ENCODE measurements at regions not wholly inside any gene's neighbourhood (a gene's known extent, or its start where the extent isn't known, plus 50 kb on each side); places are given as distances from the start of the nearest gene placed in this dataset.
"Not testable (repeated sequence)": the region's sequence is repeated elsewhere in the genome, so short reads cannot be mapped to it uniquely, and the experiment has no call there.

- H3K36me3 ChIP-seq (ENCODE audit: insufficient read depth, low read length): no peaks in the 10 kb centered on the region
- no peak overlapping the region for H2AFZ ChIP-seq (ENCODE audit: low read length, unreplicated experiment)
- no peaks in the 10 kb centered on the region for H3K79me2 ChIP-seq (ENCODE audit: control insufficient read depth, insufficient read depth, low read length, unreplicated experiment)
- H3K27me3 ChIP-seq (ENCODE audit: insufficient read depth, low read length): no peaks in the 10 kb centered on the region
- no peak overlapping the region for H3K4me3 ChIP-seq (ENCODE audit: low read depth, low read length)
- peak overlapping the region; percentile 81 for H3K27ac ChIP-seq (ENCODE audit: low read depth, low read length)
- peaks cover 16% of the 10 kb centered on the region for H3K4me1 ChIP-seq (ENCODE audit: control insufficient read depth, insufficient read depth, low read length, unreplicated experiment)
These were observed 107.2 kb upstream of the LYZL2 start for GRCh38 chr10:30736685-30737232.

- no peaks in the 10 kb centered on the region for H3K27me3 ChIP-seq (ENCODE audit: insufficient read depth, low read length)
- H2AFZ ChIP-seq (ENCODE audit: low read length, unreplicated experiment): no peak overlapping the region
- no peak overlapping the region for H3K27ac ChIP-seq (ENCODE audit: low read depth, low read length)
- H3K4me1 ChIP-seq (ENCODE audit: control insufficient read depth, insufficient read depth, low read length, unreplicated experiment): peaks cover 16% of the 10 kb centered on the region
- no peaks in the 10 kb centered on the region for H3K79me2 ChIP-seq (ENCODE audit: control insufficient read depth, insufficient read depth, low read length, unreplicated experiment)
- H3K4me3 ChIP-seq (ENCODE audit: low read depth, low read length): no peak overlapping the region
- no peaks in the 10 kb centered on the region for H3K36me3 ChIP-seq (ENCODE audit: insufficient read depth, low read length)
These were observed 105.3 kb upstream of the LYZL2 start for GRCh38 chr10:30734901-30735300.

DNA sequence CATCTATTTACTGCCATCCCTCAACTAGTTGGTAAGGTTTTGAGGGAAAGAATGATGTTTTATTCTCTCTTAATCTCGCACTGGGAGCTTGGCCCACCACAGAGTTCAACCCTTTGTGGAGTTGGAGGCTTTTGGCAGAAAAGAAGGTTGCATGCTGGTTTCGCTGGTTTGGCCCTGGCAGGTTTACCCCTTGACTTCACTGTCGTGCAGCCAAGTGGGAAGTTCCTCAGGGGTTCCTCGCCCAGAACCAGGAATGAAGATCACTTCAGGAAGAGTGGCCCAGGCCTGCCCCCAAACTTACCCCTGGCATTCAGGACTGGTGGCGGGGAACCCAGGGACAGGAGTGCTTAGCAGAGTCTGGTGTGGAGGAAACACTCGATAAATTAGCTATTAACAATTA lies 103.1 kb upstream of the LYZL2 start:
- Histone ChIP-seq H3K4me3 (ENCODE audit: low read depth, low read length) (no peak overlapping the region), H3K36me3 (ENCODE audit: insufficient read depth, low read length) (no peaks in the 10 kb centered on the region), H3K27me3 (ENCODE audit: insufficient read depth, low read length) (no peaks in the 10 kb centered on the region), H3K4me1 (ENCODE audit: control insufficient read depth, insufficient read depth, low read length, unreplicated experiment) (peaks cover 14% of the 10 kb centered on the region), H3K79me2 (ENCODE audit: control insufficient read depth, insufficient read depth, low read length, unreplicated experiment) (no peaks in the 10 kb centered on the region), H2AFZ (ENCODE audit: low read length, unreplicated experiment) (no peak overlapping the region), H3K27ac (ENCODE audit: low read depth, low read length) (no peak overlapping the region)

GRCh38 chr10:30731963-30732362 lies 102.4 kb upstream of the LYZL2 start:
- Histone ChIP-seq H2AFZ (ENCODE audit: low read length, unreplicated experiment) (no peak overlapping the region), H3K27me3 (ENCODE audit: insufficient read depth, low read length) (no peaks in the 10 kb centered on the region), H3K4me3 (ENCODE audit: low read depth, low read length) (no peak overlapping the region), H3K27ac (ENCODE audit: low read depth, low read length) (no peak overlapping the region), H3K36me3 (ENCODE audit: insufficient read depth, low read length) (no peaks in the 10 kb centered on the region), H3K4me1 (ENCODE audit: control insufficient read depth, insufficient read depth, low read length, unreplicated experiment) (peaks cover 7% of the 10 kb centered on the region), H3K79me2 (ENCODE audit: control insufficient read depth, insufficient read depth, low read length, unreplicated experiment) (no peaks in the 10 kb centered on the region)

DNA sequence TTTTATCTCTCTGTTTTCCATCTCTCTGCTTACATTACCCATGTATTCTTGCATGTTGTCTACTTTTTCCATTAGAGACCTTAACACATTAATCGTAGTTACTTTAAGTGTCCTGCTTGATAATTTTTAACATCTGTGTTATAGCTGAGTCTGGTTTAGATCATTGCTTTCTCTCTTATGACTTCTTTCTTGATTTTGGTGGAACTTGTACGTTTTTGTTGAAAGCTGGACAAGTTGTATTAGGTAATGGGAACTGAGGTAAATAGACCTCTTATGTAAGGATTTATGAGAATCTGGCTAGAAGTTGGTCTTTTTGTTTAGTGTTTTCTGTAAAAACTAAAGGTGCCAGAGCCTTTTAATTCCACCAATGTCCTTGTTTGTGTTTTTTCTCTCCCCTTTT lies 100.8 kb upstream of the LYZL2 start:
- H3K79me2 ChIP-seq (ENCODE audit: control insufficient read depth, insufficient read depth, low read length, unreplicated experiment): no peaks in the 10 kb centered on the region
- no peak overlapping the region for H3K4me3 ChIP-seq (ENCODE audit: low read depth, low read length)
- H3K36me3 ChIP-seq (ENCODE audit: insufficient read depth, low read length): no peaks in the 10 kb centered on the region
- H3K27ac ChIP-seq (ENCODE audit: low read depth, low read length): no peak overlapping the region
- no peaks in the 10 kb centered on the region for H3K4me1 ChIP-seq (ENCODE audit: control insufficient read depth, insufficient read depth, low read length, unreplicated experiment)
- no peaks in the 10 kb centered on the region for H3K27me3 ChIP-seq (ENCODE audit: insufficient read depth, low read length)
- H2AFZ ChIP-seq (ENCODE audit: low read length, unreplicated experiment): no peak overlapping the region

DNA sequence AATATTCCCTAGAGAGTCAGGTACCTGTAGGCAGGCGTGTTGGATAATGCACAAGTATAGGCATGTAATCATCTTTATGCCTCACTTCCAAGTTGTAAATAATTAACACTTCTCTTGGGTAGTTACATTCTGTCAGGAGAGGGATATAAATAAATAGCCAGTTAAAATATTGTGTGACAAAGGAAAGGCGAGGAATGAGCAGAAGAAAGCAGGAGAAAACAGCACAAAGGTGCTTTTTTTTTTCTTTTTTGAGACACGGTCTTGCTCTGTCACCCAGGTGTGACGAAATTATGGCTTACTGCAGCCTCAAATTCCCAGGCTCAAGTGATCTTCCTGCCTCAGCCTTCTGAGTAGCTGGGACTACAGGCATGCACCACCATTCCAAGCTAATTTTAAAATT lies 99.2 kb upstream of the LYZL2 start:
- Histone ChIP-seq H3K27me3 (ENCODE audit: insufficient read depth, low read length) (no peaks in the 10 kb centered on the region), H3K79me2 (ENCODE audit: control insufficient read depth, insufficient read depth, low read length, unreplicated experiment) (no peaks in the 10 kb centered on the region), H3K27ac (ENCODE audit: low read depth, low read length) (no peak overlapping the region), H3K36me3 (ENCODE audit: insufficient read depth, low read length) (no peaks in the 10 kb centered on the region), H2AFZ (ENCODE audit: low read length, unreplicated experiment) (no peak overlapping the region), H3K4me1 (ENCODE audit: control insufficient read depth, insufficient read depth, low read length, unreplicated experiment) (no peaks in the 10 kb centered on the region), H3K4me3 (ENCODE audit: low read depth, low read length) (no peak overlapping the region)

DNA sequence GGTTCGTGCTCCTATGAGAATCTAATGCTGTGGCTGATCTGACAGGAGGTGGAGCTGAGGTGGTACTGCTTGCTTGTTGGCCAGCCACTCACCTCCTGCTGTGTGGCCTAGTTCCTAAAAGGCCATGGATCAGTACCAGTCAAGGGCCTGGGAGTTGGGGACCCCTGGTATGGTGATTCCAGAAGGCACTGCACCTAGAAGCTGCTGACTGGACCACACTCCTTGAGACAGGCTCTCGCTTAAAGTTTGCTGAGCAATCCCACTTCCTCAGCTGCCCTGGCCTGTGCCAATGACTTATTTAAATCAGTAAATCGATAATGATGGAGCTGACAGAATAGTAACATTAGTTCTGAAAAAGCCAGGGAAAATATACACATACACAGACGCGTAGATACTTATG lies 98.6 kb upstream of the LYZL2 start:
- H3K79me2 ChIP-seq (ENCODE audit: control insufficient read depth, insufficient read depth, low read length, unreplicated experiment): no peaks in the 10 kb centered on the region

GRCh38 chr10:30727524-30727923 lies 98.0 kb upstream of the LYZL2 start:
- no peaks in the 10 kb centered on the region for H3K79me2 ChIP-seq (ENCODE audit: control insufficient read depth, insufficient read depth, low read length, unreplicated experiment)
- H3K36me3 ChIP-seq (ENCODE audit: insufficient read depth, low read length): no peaks in the 10 kb centered on the region
- no peaks in the 10 kb centered on the region for H3K27me3 ChIP-seq (ENCODE audit: insufficient read depth, low read length)
- H3K4me3 ChIP-seq (ENCODE audit: low read depth, low read length): no peak overlapping the region
- H3K27ac ChIP-seq (ENCODE audit: low read depth, low read length): no peak overlapping the region
- H3K4me1 ChIP-seq (ENCODE audit: control insufficient read depth, insufficient read depth, low read length, unreplicated experiment): no peaks in the 10 kb centered on the region
- H2AFZ ChIP-seq (ENCODE audit: low read length, unreplicated experiment): no peak overlapping the region

More for the DNA sequence above, 98.6 kb upstream of the LYZL2 start:
- Histone ChIP-seq H3K36me3 (ENCODE audit: insufficient read depth, low read length) (no peaks in the 10 kb centered on the region), H3K27ac (ENCODE audit: low read depth, low read length) (no peak overlapping the region), H3K27me3 (ENCODE audit: insufficient read depth, low read length) (no peaks in the 10 kb centered on the region), H2AFZ (ENCODE audit: low read length, unreplicated experiment) (no peak overlapping the region), H3K4me3 (ENCODE audit: low read depth, low read length) (no peak overlapping the region), H3K4me1 (ENCODE audit: control insufficient read depth, insufficient read depth, low read length, unreplicated experiment) (no peaks in the 10 kb centered on the region)

GRCh38 chr10:30726783-30727414 lies 97.3 kb upstream of the LYZL2 start:
- not testable (repeated sequence) for H3K27ac ChIP-seq (ENCODE audit: low read depth, low read length); H3K4me1 ChIP-seq (ENCODE audit: control insufficient read depth, insufficient read depth, low read length, unreplicated experiment); H3K79me2 ChIP-seq (ENCODE audit: control insufficient read depth, insufficient read depth, low read length, unreplicated experiment); H3K27me3 ChIP-seq (ENCODE audit: insufficient read depth, low read length); H3K4me3 ChIP-seq (ENCODE audit: low read depth, low read length); H3K36me3 ChIP-seq (ENCODE audit: insufficient read depth, low read length)
- H2AFZ ChIP-seq (ENCODE audit: low read length, unreplicated experiment): peak overlapping the region; percentile 60

DNA sequence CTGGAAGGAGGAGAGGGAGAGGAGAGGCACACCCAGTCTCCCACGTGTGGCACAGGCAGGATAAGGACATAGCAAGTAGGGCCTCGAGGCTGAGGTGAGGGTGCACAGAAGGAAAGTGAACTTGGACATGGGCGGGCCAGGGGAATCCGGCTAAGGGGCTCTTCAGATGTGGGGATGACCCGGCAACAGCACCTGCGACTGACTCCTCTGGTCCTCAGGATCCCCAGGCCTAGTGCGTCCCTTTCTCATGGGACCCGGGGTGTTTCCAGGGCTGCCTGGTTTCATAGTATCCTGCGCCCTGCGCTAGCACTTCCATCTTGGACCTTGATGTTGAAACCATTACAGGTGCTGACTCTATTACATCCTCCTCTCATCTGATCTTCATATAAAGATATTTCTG lies 96.1 kb upstream of the LYZL2 start:
- H3K36me3 ChIP-seq (ENCODE audit: insufficient read depth, low read length): no peaks in the 10 kb centered on the region
- H3K4me3 ChIP-seq (ENCODE audit: low read depth, low read length): no peak overlapping the region
- H3K79me2 ChIP-seq (ENCODE audit: control insufficient read depth, insufficient read depth, low read length, unreplicated experiment): no peaks in the 10 kb centered on the region
- no peak overlapping the region for H2AFZ ChIP-seq (ENCODE audit: low read length, unreplicated experiment)
- H3K27ac ChIP-seq (ENCODE audit: low read depth, low read length): no peak overlapping the region
- no peaks in the 10 kb centered on the region for H3K4me1 ChIP-seq (ENCODE audit: control insufficient read depth, insufficient read depth, low read length, unreplicated experiment)
- H3K27me3 ChIP-seq (ENCODE audit: insufficient read depth, low read length): no peaks in the 10 kb centered on the region

- no peak overlapping the region for H3K27ac ChIP-seq (ENCODE audit: low read depth, low read length)
- no peaks in the 10 kb centered on the region for H3K4me1 ChIP-seq (ENCODE audit: control insufficient read depth, insufficient read depth, low read length, unreplicated experiment)
- no peak overlapping the region for H3K4me3 ChIP-seq (ENCODE audit: low read depth, low read length)
- H2AFZ ChIP-seq (ENCODE audit: low read length, unreplicated experiment): no peak overlapping the region
- H3K79me2 ChIP-seq (ENCODE audit: control insufficient read depth, insufficient read depth, low read length, unreplicated experiment): no peaks in the 10 kb centered on the region
- H3K36me3 ChIP-seq (ENCODE audit: insufficient read depth, low read length): no peaks in the 10 kb centered on the region
- no peaks in the 10 kb centered on the region for H3K27me3 ChIP-seq (ENCODE audit: insufficient read depth, low read length)
These were observed 94.7 kb upstream of the LYZL2 start for GRCh38 chr10:30724296-30724695.
